K562 (cell line): ENCODE measurements at regions not wholly inside any gene's neighbourhood (a gene's known extent, or its start where the extent isn't known, plus 50 kb on each side); places are given as distances from the start of the nearest gene placed in this dataset.

Source experiments
- ATAC-seq: fragments of 200-7000 bp; cut with Tn5 transposase; 3 replicates; pipeline ENCODE4 v1.9.1; 2020; ENCODE audit warnings: moderate library complexity
- BruUV-seq: library from RNA; stranded (reverse); fragments of 400-500 nt; replicated peaks from 2 replicates; lab custom pipeline; 2021; lab: Mats Ljungman, UMichigan
- CTCF ChIA-PET: fragments of 300-600 bp; formaldehyde crosslinking; extraction: SDS; loops from one replicate; lab custom pipeline; 2021; ENCODE audit warnings: low intra/inter-chr PET ratio; lab: Yijun Ruan, JAX
- POLR2A ChIA-PET: fragments of 300-600, 350-650 bp; sonication (Branson Sonifier 250); formaldehyde crosslinking; extraction: SDS; loops from one replicate; lab custom pipeline; 2021; ENCODE audit warnings: antibody characterized with exemption, inconsistent platforms; lab: Yijun Ruan, JAX
- DNase-seq, 4 experiments: peaks; one replicate each; pipeline versions ENCODE4 v3.0.0 to v3.0.0-alpha.2; 2011 to 2018; ENCODE audit warnings: low spot score in 3 of 4, mixed read lengths in 3 of 4; ENCODE audit errors: extremely low read depth in 1 of 4
- FAIRE-seq: peaks from 2 replicates; lab custom pipeline; 2011; peaks lifted over from hg19 to GRCh38; lab: Jason Lieb, UNC
- H2AFZ ChIP-seq: 2 replicates; pipeline ENCODE4 v1.6.0; 2011; ENCODE audit warnings: low read depth, low read length, control low read depth, inconsistent platforms
- H3K27ac ChIP-seq: fragments of 200-600 bp; 3 replicates; pipeline ENCODE4 v1.8.0; 2011; ENCODE audit warnings: low read depth, mild to moderate bottlenecking, control low read depth, inconsistent platforms, low read length, moderate library complexity, mixed read lengths; ENCODE audit errors: extremely low read depth
- H3K27me3 ChIP-seq, 2 experiments: fragments of 300-600 bp in 1 of 2; 2 replicates in 1 of 2; 3 replicates in 1 of 2; pipeline versions ENCODE4 v1.6.0 to v1.8.0; 2011; ENCODE audit warnings: inconsistent platforms in 2 of 2, low read length in 2 of 2, mild to moderate bottlenecking in 1 of 2, mixed read lengths in 1 of 2, moderate library complexity in 1 of 2; ENCODE audit not compliant: control insufficient read depth in 2 of 2, insufficient read depth in 2 of 2
- H3K36me3 ChIP-seq: fragments of 300-600 bp; 3 replicates; pipeline ENCODE4 v1.8.0; 2011; ENCODE audit warnings: mild to moderate bottlenecking, low read length, inconsistent platforms; ENCODE audit not compliant: control insufficient read depth, insufficient read depth
- H3K4me1 ChIP-seq, 2 experiments: fragments of 200-600 bp in 1 of 2; replicated peaks in 1 of 2; 2 replicates in 1 of 2; 3 replicates in 1 of 2; pipeline versions ENCODE4 v1.5.1 to v1.8.0; 2011; ENCODE audit warnings: inconsistent platforms in 2 of 2, low read length in 2 of 2, mild to moderate bottlenecking in 1 of 2, mixed read lengths in 1 of 2, moderate library complexity in 1 of 2; ENCODE audit not compliant: control insufficient read depth in 2 of 2, insufficient read depth in 2 of 2
- H3K4me2 ChIP-seq: 2 replicates; pipeline ENCODE4 v1.6.1; 2011; ENCODE audit warnings: low read length, control low read depth, inconsistent platforms, mixed read lengths; ENCODE audit not compliant: insufficient read depth
- H3K4me3 ChIP-seq: fragments of 200-600 bp; sonication (generic), shearing (Covaris generic); 2 replicates; pipeline ENCODE4 v1.5.1; 2016; ENCODE audit warnings: control low read depth, inconsistent platforms
- H3K79me2 ChIP-seq: fragments of 200-600 bp; 3 replicates; pipeline ENCODE4 v1.8.0; 2011; ENCODE audit warnings: low read length, inconsistent platforms; ENCODE audit not compliant: control insufficient read depth, insufficient read depth
- H3K9ac ChIP-seq, 2 experiments: 2 replicates each; pipeline versions ENCODE4 v1.6.0 to v1.6.1; 2011; ENCODE audit warnings: low read depth in 2 of 2, low read length in 2 of 2, control low read depth in 1 of 2, inconsistent platforms in 1 of 2, mild to moderate bottlenecking in 1 of 2, mixed read lengths in 1 of 2; ENCODE audit not compliant: insufficient read depth in 1 of 2
- H3K9me1 ChIP-seq: one replicate; pipeline ENCODE4 v1.6.0; 2011; ENCODE audit warnings: inconsistent platforms, mild to moderate bottlenecking, low read length, moderate library complexity; ENCODE audit not compliant: control insufficient read depth, insufficient read depth
- H3K9me3 ChIP-seq: replicated peaks from 2 replicates; pipeline ENCODE4 v1.5.1; 2011; ENCODE audit warnings: low read depth, low read length, inconsistent platforms; ENCODE audit not compliant: control insufficient read depth, insufficient read depth
- H4K20me1 ChIP-seq: replicated peaks from 2 replicates; pipeline ENCODE4 v1.6.1; 2011; ENCODE audit warnings: low read length, inconsistent platforms, mixed read lengths; ENCODE audit not compliant: control insufficient read depth, insufficient read depth
- DMBX1 ChIP-seq: fragments of 250-450 bp; sonication (Bioruptor Pico); IDR thresholded peaks from 2 replicates; pipeline ENCODE4 v1.8.0; 2022; ENCODE audit warnings: inconsistent platforms, mild to moderate bottlenecking, moderate library complexity, borderline replicate concordance
- ELK1 ChIP-seq: sonication (generic); formaldehyde crosslinking; IDR thresholded peaks from 2 replicates; pipeline ENCODE4 v1.8.1; 2022; ENCODE audit warnings: missing genetic modification reagents
- HSF4 ChIP-seq: fragments of 250-450 bp; sonication (Bioruptor Pico); IDR thresholded peaks from 2 replicates; pipeline ENCODE4 v2.1.2; 2022; ENCODE audit warnings: mild to moderate bottlenecking, moderate library complexity, borderline replicate concordance
- NFATC3 ChIP-seq: fragments of 450-650 bp; IDR thresholded peaks from 2 replicates; pipeline ENCODE4 v1.6.1; 2017; ENCODE audit warnings: mild to moderate bottlenecking
- PCBP2 ChIP-seq: fragments of 200-400 bp; formaldehyde crosslinking; IDR thresholded peaks from 2 replicates; pipeline ENCODE4 v1.6.1; 2018; ENCODE audit warnings: low read length, low read depth, mild to moderate bottlenecking, moderate library complexity; ENCODE audit not compliant: poor library complexity, severe bottlenecking
- RBBP5 ChIP-seq: fragments of 200-600 bp; sonication (generic); IDR thresholded peaks from 2 replicates; pipeline ENCODE4 v1.6.1; 2012; ENCODE audit warnings: borderline replicate concordance, mild to moderate bottlenecking, low read length, control low read depth, inconsistent platforms; ENCODE audit not compliant: insufficient read depth, poor library complexity, severe bottlenecking
- USF2 ChIP-seq: sonication (generic); formaldehyde crosslinking; IDR thresholded peaks from 2 replicates; pipeline ENCODE4 v1.5.0; 2020; ENCODE audit warnings: missing genetic modification reagents
- ZBTB9 ChIP-seq: fragments of 450-650 bp; formaldehyde crosslinking; IDR thresholded peaks from 2 replicates; pipeline ENCODE4 v1.4.0; 2020; ENCODE audit warnings: mild to moderate bottlenecking, moderate library complexity
- in situ Hi-C: fragments of 300-500 bp; cut with MboI; formaldehyde crosslinking; loops from 4 replicates; pipeline ENCODE4 v1.15.0; 2018; ENCODE audit warnings: inconsistent platforms, mixed read lengths
- intact Hi-C: fragments of 100-400 bp; cut with micrococcal nuclease; formaldehyde crosslinking; loops from 2 replicates; pipeline ENCODE4 v1.14.2; 2022

- no peak overlapping the region for H3K4me2 ChIP-seq
- no peak for DNase-seq
- H3K4me1 ChIP-seq: no peaks in the 10 kb centered on the region
- no peak overlapping the region for H3K9ac ChIP-seq
- no peaks in the 10 kb centered on the region for H3K79me2 ChIP-seq
- CTCF ChIA-PET: no interaction called here
- POLR2A ChIA-PET: no interaction called here
- H3K9me3 ChIP-seq: no peaks in the 10 kb centered on the region; the same call in 1 of the 2 replicates
- H3K36me3 ChIP-seq: no peaks in the 10 kb centered on the region
- H3K27me3 ChIP-seq: no peaks in the 10 kb centered on the region
- H4K20me1 ChIP-seq: no peaks in the 10 kb centered on the region
- no peaks in the 10 kb centered on the region for H3K9me1 ChIP-seq
- H3K27ac ChIP-seq: no peak overlapping the region
- intact Hi-C loops (no loop called here), in situ Hi-C loops (no loop called here)
- H3K4me3 ChIP-seq: no peak overlapping the region
- H2AFZ ChIP-seq: no peak overlapping the region
- TF ChIP-seq ZBTB9 (CRISPR knock-in tag): no peak
- TF ChIP-seq USF2 (CRISPR knock-in tag): no peak
- no peak for TF ChIP-seq NFATC3
- no peak for TF ChIP-seq ELK1 (CRISPR knock-in tag)
- TF ChIP-seq RBBP5: no peak
- no peak for TF ChIP-seq DMBX1 (CRISPR knock-in tag)
- TF ChIP-seq PCBP2: no peak
- no peak for TF ChIP-seq HSF4 (CRISPR knock-in tag)
- FAIRE-seq: no peak
- no TSS peak for BruUV-seq
- ATAC-seq: no peak
These were observed 927.5 kb upstream of the VRK2 start for GRCh38 chr2:57119141-57119540.
